H1 (cell line): ENCODE measurements at regions not wholly inside any gene's neighbourhood (a gene's known extent, or its start where the extent isn't known, plus 50 kb on each side); places are given as distances from the start of the nearest gene placed in this dataset.

ENCODE experiments used
- CTCF ChIP-seq, 3 experiments: IDR thresholded peaks; 1 replicate in 2 of 3; 2 replicates in 1 of 3; pipeline versions ENCODE4 v1.5.1 to v1.6.1; 2011; ENCODE audit warnings: low read length in 3 of 3, mild to moderate bottlenecking in 3 of 3, inconsistent platforms in 2 of 3, low read depth in 1 of 3, moderate library complexity in 1 of 3; ENCODE audit not compliant: insufficient read depth in 1 of 3; ENCODE audit errors: control extremely low read depth in 1 of 3
- E2F6 ChIP-seq: IDR thresholded peaks from 2 replicates; pipeline ENCODE4 v1.6.1; 2012; ENCODE audit warnings: inconsistent platforms
- EZH2 ChIP-seq: fragments of 200-600 bp; sonication (generic); IDR thresholded peaks from 2 replicates; pipeline ENCODE4 v1.7.1; 2012; ENCODE audit warnings: low read depth, mild to moderate bottlenecking, moderate library complexity, low read length, inconsistent platforms; ENCODE audit not compliant: severe bottlenecking
- HDAC2 ChIP-seq, 2 experiments: fragments of 300-600 bp in 1 of 2; sonication (generic) in 1 of 2; IDR thresholded peaks; 2 replicates each; pipeline ENCODE4 v1.6.1; 2011 to 2012; ENCODE audit warnings: low read depth in 2 of 2, low read length in 2 of 2, mild to moderate bottlenecking in 2 of 2, moderate library complexity in 2 of 2, borderline replicate concordance in 1 of 2, inconsistent platforms in 1 of 2
- KDM1A ChIP-seq: fragments of 200-600, 300-600 bp; sonication (generic); IDR thresholded peaks from 2 replicates; pipeline ENCODE4 v1.7.1; 2016; ENCODE audit warnings: mild to moderate bottlenecking, low read length, borderline replicate concordance
- MAX ChIP-seq: IDR thresholded peaks from 2 replicates; pipeline ENCODE4 v1.6.1; 2012; ENCODE audit warnings: inconsistent platforms
- POLR2A ChIP-seq, 2 experiments: IDR thresholded peaks; 1 replicate in 1 of 2; 2 replicates in 1 of 2; pipeline ENCODE4 v1.6.1; 2011; ENCODE audit warnings: low read depth in 2 of 2, low read length in 2 of 2, mild to moderate bottlenecking in 2 of 2; ENCODE audit errors: control extremely low read depth in 1 of 2
- POLR2AphosphoS5 ChIP-seq: IDR thresholded peaks from 2 replicates; pipeline ENCODE4 v1.6.1; 2011; ENCODE audit warnings: low read depth, low read length
- SAP30 ChIP-seq: fragments of 300-600 bp; sonication (generic); IDR thresholded peaks from 2 replicates; pipeline ENCODE4 v1.7.1; 2012; ENCODE audit warnings: low read length, moderate library complexity, mild to moderate bottlenecking, inconsistent platforms; ENCODE audit not compliant: insufficient read depth, insufficient replicate concordance
- SP2 ChIP-seq: IDR thresholded peaks from 2 replicates; pipeline ENCODE4 v1.6.1; 2012; ENCODE audit warnings: mild to moderate bottlenecking, low read length, inconsistent platforms
- USF2 ChIP-seq: IDR thresholded peaks from 2 replicates; pipeline ENCODE4 v1.6.1; 2011; ENCODE audit warnings: low read length, improper control_type of control experiment

GRCh38 chr14:85333313-85333712 lies 196.6 kb upstream of the FLRT2 start:
- TF ChIP-seq EZH2 (no peak), POLR2AphosphoS5 (no peak), POLR2A (IDR thresholded peaks at IDR 0.05; ENCODE audit: control extremely low read depth in 1 of 2, low read depth in 2 of 2, low read length in 2 of 2) (no peak), MAX (no peak), SP2 (no peak), SAP30 (no peak), CTCF (IDR thresholded peaks at IDR 0.05; ENCODE audit: control extremely low read depth in 1 of 3, insufficient read depth in 1 of 3, low read depth in 1 of 3, low read length in 3 of 3) (no peak), HDAC2 (IDR thresholded peaks at IDR 0.05; ENCODE audit: borderline replicate concordance in 1 of 2, low read depth in 2 of 2, low read length in 2 of 2) (no peak), USF2 (no peak), E2F6 (no peak), KDM1A (no peak)
